ENCODE measurements at regions not wholly inside any gene's neighbourhood (a gene's known extent, or its start where the extent isn't known, plus 50 kb on each side); places are given as distances from the start of the nearest gene placed in this dataset.

DNA sequence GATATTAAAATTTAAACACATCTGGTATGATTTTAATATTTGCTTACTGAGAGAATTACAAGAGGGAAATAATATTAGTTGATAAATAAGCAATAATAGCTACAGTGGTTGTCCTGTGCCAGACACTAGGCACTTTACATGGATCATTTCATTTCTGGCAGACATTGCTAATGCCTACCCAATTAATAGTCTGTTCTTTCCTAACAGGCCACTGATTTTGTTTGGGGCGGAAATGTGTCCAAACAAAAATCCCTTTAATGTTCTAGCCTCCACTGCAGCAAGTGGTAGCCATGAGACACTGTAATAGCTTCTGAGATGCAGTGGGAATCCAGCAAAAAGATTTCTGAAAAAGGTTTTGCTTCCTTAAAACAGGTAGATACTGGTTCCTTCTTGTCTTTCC lies 527.4 kb downstream of the CSNK1G3 start:
- no peak for DNase-seq (ENCODE audit: low read depth, low spot score)
- no peaks in the 10 kb centered on the region for H3K27me3 ChIP-seq (ENCODE audit: control insufficient read depth, extremely low read depth, insufficient read depth, low read length)
- H3K9me3 ChIP-seq (ENCODE audit: control insufficient read depth, low read depth, low read length) = no peaks in the 10 kb centered on the region
- H3K36me3 ChIP-seq (ENCODE audit: control insufficient read depth in 2 of 2, extremely low read depth in 1 of 2, insufficient read depth in 2 of 2, low read length in 2 of 2) = no peaks in the 10 kb centered on the region
- no peak overlapping the region for H2AFZ ChIP-seq (ENCODE audit: control insufficient read depth, low read length)
- no peaks in the 10 kb centered on the region for H3K79me2 ChIP-seq (ENCODE audit: control insufficient read depth, insufficient read depth, low read length)
- dilution Hi-C loops (cut with MboI; ENCODE audit: extremely low pct_ligation_motif_present, low sequenced_read_pairs) = loop anchor here (10.0 kb wide), 1 partner anchor 375 kb away; no protein-coding TSS in a partner anchor
- TF ChIP-seq, protein P1, sequence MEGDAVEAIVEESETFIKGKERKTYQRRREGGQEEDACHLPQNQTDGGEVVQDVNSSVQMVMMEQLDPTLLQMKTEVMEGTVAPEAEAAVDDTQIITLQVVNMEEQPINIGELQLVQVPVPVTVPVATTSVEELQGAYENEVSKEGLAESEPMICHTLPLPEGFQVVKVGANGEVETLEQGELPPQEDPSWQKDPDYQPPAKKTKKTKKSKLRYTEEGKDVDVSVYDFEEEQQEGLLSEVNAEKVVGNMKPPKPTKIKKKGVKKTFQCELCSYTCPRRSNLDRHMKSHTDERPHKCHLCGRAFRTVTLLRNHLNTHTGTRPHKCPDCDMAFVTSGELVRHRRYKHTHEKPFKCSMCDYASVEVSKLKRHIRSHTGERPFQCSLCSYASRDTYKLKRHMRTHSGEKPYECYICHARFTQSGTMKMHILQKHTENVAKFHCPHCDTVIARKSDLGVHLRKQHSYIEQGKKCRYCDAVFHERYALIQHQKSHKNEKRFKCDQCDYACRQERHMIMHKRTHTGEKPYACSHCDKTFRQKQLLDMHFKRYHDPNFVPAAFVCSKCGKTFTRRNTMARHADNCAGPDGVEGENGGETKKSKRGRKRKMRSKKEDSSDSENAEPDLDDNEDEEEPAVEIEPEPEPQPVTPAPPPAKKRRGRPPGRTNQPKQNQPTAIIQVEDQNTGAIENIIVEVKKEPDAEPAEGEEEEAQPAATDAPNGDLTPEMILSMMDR (optimal IDR thresholded peaks at IDR 0.05 in 1 of 3, IDR thresholded peaks at IDR 0.05 in 1 of 3, conservative IDR thresholded peaks at IDR 0.05 in 1 of 3; ENCODE audit: extremely low read depth in 1 of 3, insufficient read depth in 2 of 3, low read length in 3 of 3) = no peak
- TF ChIP-seq EZH2 (IDR thresholded peaks at IDR 0.05; ENCODE audit: low read length) = no peak
- H4K20me1 ChIP-seq (ENCODE audit: control insufficient read depth, extremely low read depth, insufficient read depth, low read length) = no peaks in the 10 kb centered on the region
- no peak overlapping the region for H3K27ac ChIP-seq (ENCODE audit: control insufficient read depth, insufficient read depth, low read length)
- no peak overlapping the region for H3K9ac ChIP-seq (ENCODE audit: control insufficient read depth, extremely low read depth, insufficient read depth, low read length)
- no peak for FAIRE-seq
- H3K4me1 ChIP-seq (ENCODE audit: control insufficient read depth, extremely low read depth, insufficient read depth, low read length) = no peaks in the 10 kb centered on the region
- H3K9me1 ChIP-seq (ENCODE audit: control insufficient read depth, extremely low read depth, insufficient read depth, low read length) = no peaks in the 10 kb centered on the region
- H3K4me2 ChIP-seq (ENCODE audit: control insufficient read depth, extremely low read depth, insufficient read depth, low read depth, low read length) = no peak overlapping the region
- no peak overlapping the region for H3K4me3 ChIP-seq (ENCODE audit: control insufficient read depth in 2 of 3, extremely low read depth in 1 of 3, insufficient read depth in 2 of 3, low read depth in 1 of 3, low read length in 3 of 3)

DNA sequence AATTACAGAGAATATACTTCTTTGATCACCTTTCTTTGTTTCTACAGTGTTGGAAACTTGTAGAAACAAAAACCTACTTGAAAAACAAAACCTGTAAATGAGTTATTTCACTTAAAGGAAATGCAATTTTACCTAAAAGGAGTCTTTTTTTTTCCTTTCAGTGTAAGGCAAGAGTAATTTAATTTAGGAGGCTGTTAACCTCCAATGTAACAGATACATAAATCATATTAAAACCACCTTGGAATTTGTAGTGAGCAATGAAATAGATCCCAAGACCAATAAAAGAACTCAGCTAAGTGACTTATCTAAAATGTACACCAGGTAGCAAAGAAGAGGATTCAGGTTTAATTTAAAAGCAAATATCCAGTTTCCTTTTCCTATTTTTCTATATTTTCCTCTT lies 524.8 kb downstream of the CSNK1G3 start:
- no peak for FAIRE-seq
- Histone ChIP-seq H3K9ac (ENCODE audit: control insufficient read depth, extremely low read depth, insufficient read depth, low read length) (no peak overlapping the region), H3K79me2 (ENCODE audit: control insufficient read depth, insufficient read depth, low read length) (no peaks in the 10 kb centered on the region), H3K9me3 (ENCODE audit: control insufficient read depth, low read depth, low read length) (no peaks in the 10 kb centered on the region), H4K20me1 (ENCODE audit: control insufficient read depth, extremely low read depth, insufficient read depth, low read length) (no peaks in the 10 kb centered on the region), H3K9me1 (ENCODE audit: control insufficient read depth, extremely low read depth, insufficient read depth, low read length) (no peaks in the 10 kb centered on the region), H2AFZ (ENCODE audit: control insufficient read depth, low read length) (no peak overlapping the region), H3K4me1 (ENCODE audit: control insufficient read depth, extremely low read depth, insufficient read depth, low read length) (no peaks in the 10 kb centered on the region), H3K27ac (ENCODE audit: control insufficient read depth, insufficient read depth, low read length) (no peak overlapping the region), H3K4me3 (ENCODE audit: control insufficient read depth in 2 of 3, extremely low read depth in 1 of 3, insufficient read depth in 2 of 3, low read depth in 1 of 3, low read length in 3 of 3) (no peak overlapping the region), H3K27me3 (ENCODE audit: control insufficient read depth, extremely low read depth, insufficient read depth, low read length) (no peaks in the 10 kb centered on the region), H3K36me3 (ENCODE audit: control insufficient read depth in 2 of 2, extremely low read depth in 1 of 2, insufficient read depth in 2 of 2, low read length in 2 of 2) (no peaks in the 10 kb centered on the region), H3K4me2 (ENCODE audit: control insufficient read depth, extremely low read depth, insufficient read depth, low read depth, low read length) (no peak overlapping the region)
- dilution Hi-C loops (cut with MboI; ENCODE audit: extremely low pct_ligation_motif_present, low sequenced_read_pairs) = loop anchor here (10.0 kb wide), 1 partner anchor 372 kb away; no protein-coding TSS in a partner anchor
- DNase-seq (ENCODE audit: low read depth, low spot score) = no peak
- TF ChIP-seq, protein P1 (optimal IDR thresholded peaks at IDR 0.05 in 1 of 3, IDR thresholded peaks at IDR 0.05 in 1 of 3, conservative IDR thresholded peaks at IDR 0.05 in 1 of 3; ENCODE audit: extremely low read depth in 1 of 3, insufficient read depth in 2 of 3, low read length in 3 of 3) = no peak
- no peak for TF ChIP-seq EZH2 (IDR thresholded peaks at IDR 0.05; ENCODE audit: low read length)

Data from keratinocyte (primary cell).